ENCODE measurements at regions not wholly inside any gene's neighbourhood (a gene's known extent, or its start where the extent isn't known, plus 50 kb on each side); places are given as distances from the start of the nearest gene placed in this dataset.

DNA sequence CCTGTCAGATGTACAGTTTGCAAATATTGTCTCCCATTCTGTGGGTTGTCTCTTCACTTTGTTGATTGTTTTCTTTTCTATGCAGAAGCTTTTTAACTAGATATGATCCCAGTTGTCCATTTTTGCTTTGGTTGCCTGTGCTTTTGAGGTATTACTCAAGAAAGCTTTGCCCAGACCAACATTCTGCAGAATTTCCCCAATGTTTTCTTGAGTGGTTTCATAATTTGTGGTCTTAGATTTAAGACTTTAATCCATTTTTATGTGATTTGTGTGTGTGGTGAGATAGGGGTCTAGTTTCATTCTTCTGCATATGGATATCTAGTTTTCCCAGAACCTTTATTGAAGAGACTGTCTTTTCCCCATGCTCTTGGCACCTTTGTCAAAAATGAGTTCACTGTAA is 116.9 kb downstream of the DUSP10 start:
- TF ChIP-seq CTCF (IDR thresholded peaks at IDR 0.05; ENCODE audit: low read length, missing control alignments) = no peak
- no peak overlapping the region for H3K4me3 ChIP-seq (replicated peaks; ENCODE audit: low read depth, low read length)
- DNase-seq (ENCODE audit: low read depth) = no peak

DNA sequence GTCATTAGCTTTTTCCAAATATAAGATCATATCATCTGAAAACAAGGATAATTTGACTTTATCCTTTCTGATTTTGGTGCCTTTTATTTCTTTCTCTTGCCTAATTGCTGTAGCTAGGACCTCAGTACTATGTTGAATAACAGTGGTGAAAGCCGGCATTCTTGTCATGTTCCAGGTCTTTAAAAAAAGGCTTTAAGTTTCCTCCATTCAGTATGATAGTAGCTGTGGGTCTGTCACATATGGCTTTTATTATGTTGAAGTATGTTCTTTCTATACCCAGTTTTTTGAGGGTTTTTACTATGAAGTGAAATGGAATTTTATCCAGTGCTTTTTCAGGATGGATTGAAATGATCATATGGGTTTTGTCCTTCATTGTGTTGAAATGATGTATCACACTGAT is 115.8 kb downstream of the DUSP10 start:
- TF ChIP-seq CTCF (IDR thresholded peaks at IDR 0.05; ENCODE audit: low read length, missing control alignments) = no peak
- no peak for DNase-seq (ENCODE audit: low read depth)
- H3K4me3 ChIP-seq (replicated peaks; ENCODE audit: low read depth, low read length) = no peak overlapping the region

- H3K4me3 ChIP-seq (replicated peaks; ENCODE audit: low read depth, low read length) = no peak overlapping the region
- no peak for TF ChIP-seq CTCF (IDR thresholded peaks at IDR 0.05; ENCODE audit: low read length, missing control alignments)
- no peak for DNase-seq (ENCODE audit: low read depth)
Observed at GRCh38 chr1:221630236-221630635, 111.7 kb downstream of the DUSP10 start.

- no peak for DNase-seq (ENCODE audit: low read depth)
- H3K4me3 ChIP-seq (replicated peaks; ENCODE audit: low read depth, low read length) = no peak overlapping the region
- TF ChIP-seq CTCF (IDR thresholded peaks at IDR 0.05; ENCODE audit: low read length, missing control alignments) = no peak
Observed at GRCh38 chr1:221631556-221631955, 110.3 kb downstream of the DUSP10 start.

DNA sequence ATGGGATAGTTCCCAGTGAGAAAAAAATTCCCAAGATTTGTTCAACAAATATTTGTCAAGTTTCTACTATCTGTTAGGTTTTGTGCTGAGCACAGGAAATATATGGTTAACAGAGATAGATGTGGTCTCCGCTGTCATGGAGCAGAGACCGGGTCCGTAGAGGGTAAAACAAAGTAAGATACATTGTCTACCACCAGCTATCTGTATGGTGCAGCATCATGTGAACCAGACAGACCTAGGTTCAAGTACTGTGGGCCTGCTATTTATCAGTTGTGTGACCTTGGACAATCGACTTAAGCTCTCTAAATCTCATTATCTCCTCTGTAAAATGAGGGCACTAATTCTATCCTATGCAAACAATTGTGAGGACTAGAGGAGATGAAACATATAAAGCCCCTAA is 109.8 kb downstream of the DUSP10 start:
- TF ChIP-seq CTCF (IDR thresholded peaks at IDR 0.05; ENCODE audit: low read length, missing control alignments) = no peak
- no peak overlapping the region for H3K4me3 ChIP-seq (replicated peaks; ENCODE audit: low read depth, low read length)
- DNase-seq (ENCODE audit: low read depth) = no peak

GRCh38 chr1:221633841-221634409 is 108.0 kb downstream of the DUSP10 start:
- no peak for DNase-seq (ENCODE audit: low read depth)
- TF ChIP-seq CTCF (IDR thresholded peaks at IDR 0.05; ENCODE audit: low read length, missing control alignments) = no peak
- no peak overlapping the region for H3K4me3 ChIP-seq (replicated peaks; ENCODE audit: low read depth, low read length)

DNA sequence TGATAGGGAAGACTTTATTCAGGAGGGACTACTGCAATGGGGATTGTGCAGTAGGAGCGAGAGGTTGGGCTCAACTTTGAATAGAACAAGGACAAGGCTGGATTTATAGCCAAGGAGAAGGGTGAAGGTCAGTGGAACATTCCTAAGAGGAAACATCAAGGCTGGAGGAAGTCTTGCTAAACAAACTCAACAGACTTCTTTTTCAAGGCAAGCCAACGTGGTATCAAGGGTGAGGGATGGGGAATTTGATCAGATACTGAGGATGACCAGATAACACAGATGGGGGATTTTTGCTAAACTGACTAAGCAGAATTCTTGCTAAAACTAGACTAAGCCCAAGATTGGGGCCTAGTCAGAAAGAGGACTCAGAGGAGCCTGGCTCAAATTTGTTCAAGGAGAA is 107.3 kb downstream of the DUSP10 start:
- H3K4me3 ChIP-seq (replicated peaks; ENCODE audit: low read depth, low read length) = no peak overlapping the region
- DNase-seq (ENCODE audit: low read depth) = peak; percentile 21
- no peak for TF ChIP-seq CTCF (IDR thresholded peaks at IDR 0.05; ENCODE audit: low read length, missing control alignments)

Measured in fibroblast of pulmonary artery (primary cell).